ENCODE measurements at regions not wholly inside any gene's neighbourhood (a gene's known extent, or its start where the extent isn't known, plus 50 kb on each side); places are given as distances from the start of the nearest gene placed in this dataset.

GRCh38 chr5:125333416-125333815 is 587.0 kb upstream of the ZNF608 start:
- 50% methylated on average over 2 of the region's 2 CpGs for WGBS
- DNase-seq (ENCODE audit: low spot score in 2 of 2): no peak
- no peaks in the 10 kb centered on the region for H3K4me1 ChIP-seq
- no peaks in the 10 kb centered on the region for H3K9me3 ChIP-seq
- no peaks in the 10 kb centered on the region for H3K36me3 ChIP-seq
- no peak overlapping the region for H3K27ac ChIP-seq
- H3K27me3 ChIP-seq: no peaks in the 10 kb centered on the region
- H3K4me3 ChIP-seq: no peak overlapping the region
- no peak for TF ChIP-seq POLR2A (IDR thresholded peaks at IDR 0.05)
- TF ChIP-seq CTCF (IDR thresholded peaks at IDR 0.05): no peak
- no peak for TF ChIP-seq POLR2AphosphoS5 (IDR thresholded peaks at IDR 0.05)
- TF ChIP-seq EP300 (IDR thresholded peaks at IDR 0.05): no peak

GRCh38 chr5:125336401-125336800 is 590.0 kb upstream of the ZNF608 start:
- no peak for DNase-seq (ENCODE audit: low spot score in 2 of 2)
- 45% methylated on average over 2 of the region's 2 CpGs for WGBS
- Histone ChIP-seq H3K4me1 (no peaks in the 10 kb centered on the region), H3K27ac (no peak overlapping the region), H3K27me3 (no peaks in the 10 kb centered on the region), H3K9me3 (no peaks in the 10 kb centered on the region), H3K4me3 (no peak overlapping the region), H3K36me3 (no peaks in the 10 kb centered on the region)
- TF ChIP-seq EP300 (IDR thresholded peaks at IDR 0.05) (no peak), CTCF (IDR thresholded peaks at IDR 0.05) (no peak), POLR2AphosphoS5 (IDR thresholded peaks at IDR 0.05) (no peak), POLR2A (IDR thresholded peaks at IDR 0.05) (no peak)

- Histone ChIP-seq H3K4me1 (no peaks in the 10 kb centered on the region), H3K36me3 (no peaks in the 10 kb centered on the region), H3K27me3 (no peaks in the 10 kb centered on the region), H3K27ac (no peak overlapping the region), H3K9me3 (no peaks in the 10 kb centered on the region), H3K4me3 (no peak overlapping the region)
- no peak for TF ChIP-seq CTCF (IDR thresholded peaks at IDR 0.05)
- DNase-seq (ENCODE audit: low spot score in 2 of 2): no peak
- 43% methylated on average over 2 of the region's 2 CpGs for WGBS
These were observed 590.9 kb upstream of the ZNF608 start for GRCh38 chr5:125337294-125337693.

GRCh38 chr5:125338440-125339174 is 592.2 kb upstream of the ZNF608 start:
- Histone ChIP-seq H3K4me3 (no peak overlapping the region), H3K27ac (no peak overlapping the region), H3K27me3 (no peaks in the 10 kb centered on the region), H3K9me3 (no peaks in the 10 kb centered on the region), H3K36me3 (no peaks in the 10 kb centered on the region), H3K4me1 (no peaks in the 10 kb centered on the region)
- WGBS: 83% methylated on average over 2 of the region's 2 CpGs
- no peak for DNase-seq (ENCODE audit: low spot score in 2 of 2)
- TF ChIP-seq POLR2A (IDR thresholded peaks at IDR 0.05) (no peak), EP300 (IDR thresholded peaks at IDR 0.05) (no peak), CTCF (IDR thresholded peaks at IDR 0.05) (no peak), POLR2AphosphoS5 (IDR thresholded peaks at IDR 0.05) (no peak)

GRCh38 chr5:125341436-125341835 is 595.0 kb upstream of the ZNF608 start:
- 76% methylated on average over 1 of the region's 1 CpG for WGBS
- no peaks in the 10 kb centered on the region for H3K9me3 ChIP-seq
- H3K4me3 ChIP-seq: no peak overlapping the region
- no peaks in the 10 kb centered on the region for H3K4me1 ChIP-seq
- no peaks in the 10 kb centered on the region for H3K36me3 ChIP-seq
- no peak for DNase-seq (ENCODE audit: low spot score in 2 of 2)
- no peak overlapping the region for H3K27ac ChIP-seq
- H3K27me3 ChIP-seq: no peaks in the 10 kb centered on the region
- TF ChIP-seq POLR2AphosphoS5 (IDR thresholded peaks at IDR 0.05) (no peak), POLR2A (IDR thresholded peaks at IDR 0.05) (no peak), CTCF (IDR thresholded peaks at IDR 0.05) (no peak), EP300 (IDR thresholded peaks at IDR 0.05) (no peak)

Measured in suprapubic skin (tissue), 4 donors.